HFFc6 (cell line): ENCODE measurements at regions not wholly inside any gene's neighbourhood (a gene's known extent, or its start where the extent isn't known, plus 50 kb on each side); places are given as distances from the start of the nearest gene placed in this dataset.
"Not testable (repeated sequence)": the region's sequence is repeated elsewhere in the genome, so short reads cannot be mapped to it uniquely, and the experiment has no call there.

ENCODE experiments used
- DNase-seq: peaks from one replicate; pipeline ENCODE4 v3.0.0-alpha.2; 2018
- H3K27ac Mint-ChIP-seq: 2 replicates; pipeline ENCODE4 v1.8.0; 2020; ENCODE audit warnings: mild to moderate bottlenecking, mixed read lengths
- H3K27me3 Mint-ChIP-seq: 2 replicates; pipeline ENCODE4 v1.8.0; 2021; ENCODE audit warnings: mild to moderate bottlenecking, moderate library complexity, mixed read lengths; ENCODE audit not compliant: insufficient read depth
- H3K36me3 Mint-ChIP-seq: 2 replicates; pipeline ENCODE4 v1.8.0; 2021; ENCODE audit warnings: low read depth, mixed read lengths
- H3K4me1 Mint-ChIP-seq: 2 replicates; pipeline ENCODE4 v1.8.0; 2020; ENCODE audit warnings: low read depth, mixed read lengths
- H3K4me3 Mint-ChIP-seq: 2 replicates; pipeline ENCODE4 v1.8.0; 2020; ENCODE audit warnings: mild to moderate bottlenecking, moderate library complexity, mixed read lengths
- H3K9me3 Mint-ChIP-seq: 2 replicates; pipeline ENCODE4 v1.8.0; 2020; ENCODE audit warnings: mild to moderate bottlenecking, mixed read lengths
- TF ChIP-seq, protein P1 (sequence below): fragments of 200-600 bp; sonication (generic); IDR thresholded peaks from 2 replicates; pipeline ENCODE4 v1.5.0; 2021; ENCODE audit warnings: antibody characterized with exemption, mild to moderate bottlenecking

DNA sequence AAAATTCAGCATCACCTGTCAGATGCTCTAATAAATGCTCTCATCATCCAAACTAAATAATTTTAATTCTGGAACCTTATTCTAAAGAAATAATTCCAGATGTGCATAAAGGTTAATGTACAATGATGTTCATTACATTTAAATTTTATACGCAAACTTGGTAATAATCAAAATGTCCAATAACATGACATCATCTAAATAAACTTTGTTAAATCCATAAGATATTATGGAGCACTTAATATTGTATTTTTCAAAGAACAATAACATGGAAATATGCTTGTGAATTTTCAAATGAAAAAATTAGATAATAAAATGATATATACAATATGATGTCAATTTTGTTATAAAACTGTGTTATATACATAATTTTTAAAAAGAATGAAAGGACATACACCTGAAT is 92.1 kb upstream of the ZCCHC13 start:
- Mint-ChIP-seq H3K27me3 (no peaks in the 10 kb centered on the region), H3K4me3 (no peak overlapping the region), H3K36me3 (peaks cover under 1% of the 10 kb centered on the region; the same call in 1 of the 2 replicates), H3K4me1 (no peaks in the 10 kb centered on the region), H3K27ac (no peak overlapping the region), H3K9me3 (no peaks in the 10 kb centered on the region)
- TF ChIP-seq, protein P1, sequence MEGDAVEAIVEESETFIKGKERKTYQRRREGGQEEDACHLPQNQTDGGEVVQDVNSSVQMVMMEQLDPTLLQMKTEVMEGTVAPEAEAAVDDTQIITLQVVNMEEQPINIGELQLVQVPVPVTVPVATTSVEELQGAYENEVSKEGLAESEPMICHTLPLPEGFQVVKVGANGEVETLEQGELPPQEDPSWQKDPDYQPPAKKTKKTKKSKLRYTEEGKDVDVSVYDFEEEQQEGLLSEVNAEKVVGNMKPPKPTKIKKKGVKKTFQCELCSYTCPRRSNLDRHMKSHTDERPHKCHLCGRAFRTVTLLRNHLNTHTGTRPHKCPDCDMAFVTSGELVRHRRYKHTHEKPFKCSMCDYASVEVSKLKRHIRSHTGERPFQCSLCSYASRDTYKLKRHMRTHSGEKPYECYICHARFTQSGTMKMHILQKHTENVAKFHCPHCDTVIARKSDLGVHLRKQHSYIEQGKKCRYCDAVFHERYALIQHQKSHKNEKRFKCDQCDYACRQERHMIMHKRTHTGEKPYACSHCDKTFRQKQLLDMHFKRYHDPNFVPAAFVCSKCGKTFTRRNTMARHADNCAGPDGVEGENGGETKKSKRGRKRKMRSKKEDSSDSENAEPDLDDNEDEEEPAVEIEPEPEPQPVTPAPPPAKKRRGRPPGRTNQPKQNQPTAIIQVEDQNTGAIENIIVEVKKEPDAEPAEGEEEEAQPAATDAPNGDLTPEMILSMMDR = no peak
- no peak for DNase-seq

DNA sequence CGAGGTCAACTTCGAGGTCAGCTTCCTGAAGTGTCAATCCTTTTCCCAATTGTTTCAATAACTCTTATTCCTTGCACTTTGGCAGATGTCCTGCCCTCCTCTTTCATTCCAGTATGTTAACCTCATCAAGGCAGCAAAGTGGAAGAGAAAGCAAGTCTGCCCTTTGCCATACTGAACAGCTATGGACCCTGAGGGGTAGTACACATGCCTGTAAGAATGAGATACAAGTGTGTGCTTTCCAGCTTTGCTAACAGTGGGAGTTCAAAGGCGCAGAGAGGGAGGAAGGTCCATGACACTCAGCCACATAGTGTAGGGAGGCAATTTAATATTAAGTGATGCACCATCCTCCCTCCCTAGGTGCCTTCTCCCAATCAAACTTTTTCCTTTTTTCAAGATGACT is 96.4 kb upstream of the ZCCHC13 start:
- Mint-ChIP-seq H3K4me3 (no peak overlapping the region), H3K36me3 (peaks cover 15% of the 10 kb centered on the region; the same call in 1 of the 2 replicates), H3K9me3 (no peaks in the 10 kb centered on the region), H3K27me3 (peaks cover 3% of the 10 kb centered on the region; the same call in 1 of the 2 replicates), H3K27ac (no peak overlapping the region), H3K4me1 (no peaks in the 10 kb centered on the region)
- no peak for DNase-seq
- TF ChIP-seq, protein P1 = no peak

DNA sequence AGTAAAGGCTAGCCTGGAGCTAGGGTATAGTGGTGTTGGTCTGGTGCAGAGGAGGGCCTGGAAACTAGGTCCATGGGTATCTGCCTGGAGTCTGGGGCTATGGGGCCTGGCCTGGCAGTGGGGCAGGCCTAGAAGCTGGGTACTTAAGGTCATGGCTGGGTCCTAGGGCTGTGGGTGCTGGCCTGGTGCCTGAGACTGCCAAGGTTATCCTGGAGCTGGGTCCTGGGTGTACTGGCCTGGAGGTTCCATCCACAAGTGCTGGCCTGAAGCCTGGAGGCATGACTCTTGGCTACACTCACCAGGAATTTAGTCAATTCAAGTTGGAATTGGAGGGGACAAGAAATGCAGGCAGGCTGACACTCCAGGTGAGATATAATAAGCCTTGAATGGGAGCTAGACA is 108.4 kb upstream of the ZCCHC13 start:
- TF ChIP-seq, protein P1 = no peak
- Mint-ChIP-seq H3K36me3 (no peaks in the 10 kb centered on the region), H3K27ac (no peak overlapping the region), H3K27me3 (0 out of 2 replicates have a peak, but pooled peaks cover 1% of the 10 kb centered on the region), H3K4me1 (no peaks in the 10 kb centered on the region), H3K9me3 (no peaks in the 10 kb centered on the region), H3K4me3 (no peak overlapping the region)
- DNase-seq = no peak

DNA sequence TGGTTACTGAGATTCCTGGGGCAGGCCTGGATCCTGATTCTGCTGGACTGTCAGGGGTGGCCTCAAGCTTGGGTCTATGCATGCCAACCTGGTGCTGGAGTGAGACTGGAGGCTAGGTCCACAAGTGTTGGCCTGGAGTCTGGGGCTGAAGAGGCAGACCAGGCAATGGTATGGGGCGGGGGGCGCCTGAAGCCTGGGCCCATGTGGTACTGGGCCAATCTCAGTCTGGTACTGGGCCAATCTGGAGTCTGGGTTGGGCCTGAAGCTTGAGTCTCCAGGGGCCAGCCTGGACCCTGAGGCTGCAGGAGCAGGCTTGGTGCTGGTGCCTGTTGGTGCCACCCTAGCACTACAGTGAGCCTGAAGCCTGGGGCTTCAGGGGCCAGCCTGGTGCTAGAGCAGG is 108.9 kb upstream of the ZCCHC13 start:
- 0 out of 2 replicates have a peak, but pooled peaks cover 1% of the 10 kb centered on the region for H3K27me3 Mint-ChIP-seq
- no peaks in the 10 kb centered on the region for H3K9me3 Mint-ChIP-seq
- H3K27ac Mint-ChIP-seq = no peak overlapping the region
- no peak for DNase-seq
- no peak overlapping the region for H3K4me3 Mint-ChIP-seq
- TF ChIP-seq, protein P1 = no peak
- no peaks in the 10 kb centered on the region for H3K4me1 Mint-ChIP-seq
- no peaks in the 10 kb centered on the region for H3K36me3 Mint-ChIP-seq

DNA sequence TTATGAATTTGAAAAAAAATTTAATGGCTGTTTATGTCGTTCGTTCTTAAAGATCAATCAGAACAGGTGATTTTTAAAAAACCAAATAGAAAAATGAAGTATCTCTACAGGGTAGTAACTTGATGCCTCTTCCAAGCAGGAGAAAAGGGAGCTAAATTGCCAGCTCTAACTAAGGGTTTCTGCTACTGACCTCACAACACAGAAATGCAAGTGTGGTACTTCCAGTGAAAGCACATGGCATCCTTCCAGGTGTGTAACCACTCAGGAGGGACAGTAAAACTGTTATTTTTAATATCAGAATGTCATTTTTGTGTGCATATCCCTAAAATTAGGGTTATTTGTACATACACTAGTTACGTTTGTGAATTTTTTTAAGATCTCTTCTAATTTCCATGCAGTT is 116.8 kb upstream of the ZCCHC13 start:
- TF ChIP-seq, protein P1 = no peak
- no peak for DNase-seq

DNA sequence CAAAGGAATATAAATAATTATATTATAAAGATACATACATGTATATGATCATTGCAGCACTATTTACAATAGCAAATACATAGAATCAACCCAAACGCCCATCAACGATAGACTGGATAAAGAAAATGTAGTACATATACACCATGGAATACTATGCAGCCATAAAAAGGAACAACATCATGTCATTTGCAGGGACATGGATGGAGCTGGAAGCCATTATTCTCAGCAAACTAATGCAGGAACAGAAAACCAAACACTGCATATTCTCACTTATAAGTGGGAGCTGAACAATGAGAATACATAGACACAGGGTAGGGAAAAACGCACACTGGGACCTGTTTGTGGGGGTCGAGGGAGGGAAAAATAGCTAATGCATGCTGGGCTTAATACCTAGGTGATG is 120.9 kb upstream of the ZCCHC13 start:
- H3K4me1 Mint-ChIP-seq = peaks cover 23% of the 10 kb centered on the region
- not testable (repeated sequence) for DNase-seq, H3K36me3 Mint-ChIP-seq, H3K27ac Mint-ChIP-seq, H3K9me3 Mint-ChIP-seq, H3K27me3 Mint-ChIP-seq, H3K4me3 Mint-ChIP-seq

More for the DNA sequence above, 116.8 kb upstream of the ZCCHC13 start:
- no peak overlapping the region for H3K27ac Mint-ChIP-seq
- no peak overlapping the region for H3K4me3 Mint-ChIP-seq
- no peaks in the 10 kb centered on the region for H3K36me3 Mint-ChIP-seq
- H3K9me3 Mint-ChIP-seq = no peaks in the 10 kb centered on the region
- H3K4me1 Mint-ChIP-seq = no peaks in the 10 kb centered on the region
- no peaks in the 10 kb centered on the region for H3K27me3 Mint-ChIP-seq

DNA sequence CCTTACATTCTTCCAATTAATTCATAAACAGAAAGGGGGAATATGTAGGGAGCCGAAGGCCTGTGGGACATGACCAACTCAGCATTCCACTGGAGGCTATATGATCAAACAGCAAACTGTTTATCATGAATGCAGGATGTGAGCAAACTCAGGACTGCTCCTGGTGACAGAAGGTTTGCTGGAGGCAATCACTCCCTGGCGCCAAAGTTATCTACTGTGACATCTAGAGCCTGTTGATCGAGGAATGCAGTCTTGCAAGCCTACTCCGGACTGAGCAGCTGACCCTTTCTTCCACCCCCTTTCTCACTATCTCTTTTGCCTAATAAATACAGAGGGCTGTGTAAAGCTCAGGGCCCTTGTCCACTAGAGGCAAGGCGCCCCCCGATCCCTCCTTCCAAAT is 122.0 kb upstream of the ZCCHC13 start:
- H3K4me3 Mint-ChIP-seq, H3K36me3 Mint-ChIP-seq, H3K9me3 Mint-ChIP-seq, H3K27ac Mint-ChIP-seq, H3K27me3 Mint-ChIP-seq, DNase-seq: not testable (repeated sequence)
- H3K4me1 Mint-ChIP-seq = peaks cover 26% of the 10 kb centered on the region
